LoVo (cell line): ENCODE measurements at regions not wholly inside any gene's neighbourhood (a gene's known extent, or its start where the extent isn't known, plus 50 kb on each side); places are given as distances from the start of the nearest gene placed in this dataset.

Experiments used
- DNase-seq: peaks from one replicate; pipeline ENCODE4 v3.0.0-alpha.2; 2016; ENCODE audit warnings: low spot score

GRCh38 chr20:58091810-58092209 is 136.6 kb downstream of the ANKRD60 start:
- DNase-seq = no peak

- DNase-seq = no peak
These were observed 138.3 kb downstream of the ANKRD60 start for GRCh38 chr20:58090161-58090560.

GRCh38 chr20:58088625-58089024 is 139.8 kb downstream of the ANKRD60 start:
- DNase-seq = no peak

GRCh38 chr20:58088105-58088504 is 140.3 kb downstream of the ANKRD60 start:
- no peak for DNase-seq

- DNase-seq = no peak
These were observed 140.9 kb downstream of the ANKRD60 start for GRCh38 chr20:58087562-58087858.

GRCh38 chr20:58086763-58087561 is 141.5 kb downstream of the ANKRD60 start:
- peak; percentile 32 for DNase-seq

- no peak for DNase-seq
These were observed 143.5 kb downstream of the ANKRD60 start for GRCh38 chr20:58084966-58085365.

GRCh38 chr20:58084566-58084965 is 143.9 kb downstream of the ANKRD60 start:
- no peak for DNase-seq

- no peak for DNase-seq
These were observed 146.6 kb downstream of the ANKRD60 start for GRCh38 chr20:58081846-58082245.

GRCh38 chr20:58078741-58079522 is 149.5 kb downstream of the ANKRD60 start:
- DNase-seq = no peak

GRCh38 chr20:58077282-58077681 is 151.2 kb downstream of the ANKRD60 start:
- DNase-seq = no peak

- no peak for DNase-seq
These were observed 152.0 kb downstream of the ANKRD60 start for GRCh38 chr20:58076405-58076804.

GRCh38 chr20:58075586-58076345 is 152.7 kb downstream of the ANKRD60 start:
- DNase-seq = no peak

GRCh38 chr20:58073945-58074856 is 154.3 kb downstream of the ANKRD60 start:
- DNase-seq = peak; percentile 14

GRCh38 chr20:58072695-58073671 is 155.5 kb downstream of the ANKRD60 start:
- DNase-seq = no peak

GRCh38 chr20:58071991-58072390 is 156.5 kb downstream of the ANKRD60 start:
- DNase-seq = no peak

- no peak for DNase-seq
These were observed 157.2 kb downstream of the ANKRD60 start for GRCh38 chr20:58071298-58071697.

- DNase-seq = no peak
These were observed 157.7 kb downstream of the ANKRD60 start for GRCh38 chr20:58070664-58071196.

- no peak for DNase-seq
These were observed 158.4 kb downstream of the ANKRD60 start for GRCh38 chr20:58069796-58070663.
